Prostate gland (tissue), 2 donors: ENCODE measurements at regions not wholly inside any gene's neighbourhood (a gene's known extent, or its start where the extent isn't known, plus 50 kb on each side); places are given as distances from the start of the nearest gene placed in this dataset.

Source experiments
- DNase-seq: peaks from one replicate; pipeline ENCODE4 v3.0.0-alpha.2; 2019; ENCODE audit warnings: low spot score
- H3K27ac ChIP-seq, 2 donors: fragments of 200-600 bp; sonication (generic); 2 replicates each; pipeline ENCODE4 v1.5.1; 2017 to 2019
- H3K27me3 ChIP-seq: fragments of 200-600 bp; sonication (generic); replicated peaks from 2 replicates; pipeline ENCODE4 v1.5.1; 2019; ENCODE audit not compliant: insufficient read depth
- H3K36me3 ChIP-seq, 2 donors: fragments of 200-600 bp; sonication (generic); 1 replicate in 1 of 2; 2 replicates in 1 of 2; pipeline versions ENCODE4 v1.5.1 to v1.8.1; 2017 to 2019
- H3K4me1 ChIP-seq: fragments of 200-600 bp; sonication (generic); replicated peaks from 2 replicates; pipeline ENCODE4 v1.5.1; 2019
- H3K4me3 ChIP-seq, 2 donors: fragments of 200-600 bp; sonication (generic); 2 replicates each; pipeline ENCODE4 v1.5.1; 2017 to 2019
- H3K9me3 ChIP-seq: fragments of 200-600 bp; sonication (generic); 2 replicates; pipeline ENCODE4 v1.5.1; 2017
- CTCF ChIP-seq, 4 experiments: fragments of 200-600 bp in 2 of 4; fragments of 450-650 bp in 2 of 4; sonication (generic) in 2 of 4; IDR thresholded peaks; 1 replicate in 3 of 4; 2 replicates in 1 of 4; pipeline ENCODE4 v1.5.1; 2016 to 2019; ENCODE audit warnings: antibody characterized with exemption in 4 of 4, mild to moderate bottlenecking in 2 of 4, moderate library complexity in 2 of 4
- POLR2A ChIP-seq: fragments of 450-650 bp; IDR thresholded peaks from one replicate; pipeline ENCODE4 v1.6.1; 2016; ENCODE audit warnings: antibody characterized with exemption, mild to moderate bottlenecking
- POLR2AphosphoS5 ChIP-seq: sonication (generic); formaldehyde crosslinking; IDR thresholded peaks from one replicate; pipeline ENCODE4 v1.6.1; 2017; ENCODE audit warnings: antibody characterized with exemption
- WGBS: methylation state at CpG from one replicate; pipeline ENCODE4 v1.1.5; 2018; 5-methylcytosine and 5-hydroxymethylcytosine counted together
- intact Hi-C: fragments of 100-400 bp; cut with DNase I; formaldehyde crosslinking; loops from one replicate; pipeline ENCODE4 v1.14.2; 2022

- no peak overlapping the region for H3K27ac ChIP-seq
- H3K27me3 ChIP-seq = no peaks in the 10 kb centered on the region
- DNase-seq = no peak
- intact Hi-C loops = no loop called here
- no peaks in the 10 kb centered on the region for H3K36me3 ChIP-seq
- TF ChIP-seq CTCF (IDR thresholded peaks at IDR 0.05) (no peak), POLR2AphosphoS5 (no peak), POLR2A (no peak)
- H3K9me3 ChIP-seq = no peaks in the 10 kb centered on the region
- H3K4me1 ChIP-seq = no peaks in the 10 kb centered on the region
- H3K4me3 ChIP-seq = no peak overlapping the region
These were observed 392.0 kb downstream of the ENC1 start for GRCh38 chr5:74248576-74248975.

- H3K9me3 ChIP-seq = no peaks in the 10 kb centered on the region
- 97% methylated on average over 3 of the region's 3 CpGs for WGBS
- no peak overlapping the region for H3K27ac ChIP-seq
- no peak for TF ChIP-seq CTCF (IDR thresholded peaks at IDR 0.05)
- no peak for TF ChIP-seq POLR2AphosphoS5
- TF ChIP-seq POLR2A = no peak
- H3K27me3 ChIP-seq = no peaks in the 10 kb centered on the region
- intact Hi-C loops = no loop called here
- DNase-seq = no peak
- no peaks in the 10 kb centered on the region for H3K36me3 ChIP-seq
- H3K4me1 ChIP-seq = no peaks in the 10 kb centered on the region
- H3K4me3 ChIP-seq = no peak overlapping the region
These were observed 396.1 kb downstream of the ENC1 start for GRCh38 chr5:74244406-74244805.

GRCh38 chr5:74243634-74244033 is 396.9 kb downstream of the ENC1 start:
- Histone ChIP-seq H3K27ac (no peak overlapping the region), H3K9me3 (no peaks in the 10 kb centered on the region), H3K27me3 (no peaks in the 10 kb centered on the region), H3K4me3 (no peak overlapping the region), H3K4me1 (no peaks in the 10 kb centered on the region), H3K36me3 (no peaks in the 10 kb centered on the region)
- no peak for TF ChIP-seq POLR2AphosphoS5
- TF ChIP-seq CTCF (IDR thresholded peaks at IDR 0.05) = no peak
- TF ChIP-seq POLR2A = no peak
- intact Hi-C loops = no loop called here
- DNase-seq = no peak
- WGBS = 34% methylated on average over 2 of the region's 2 CpGs

- intact Hi-C loops = no loop called here
- 62% methylated on average over 3 of the region's 3 CpGs for WGBS
- DNase-seq = no peak
- Histone ChIP-seq H3K4me1 (no peaks in the 10 kb centered on the region), H3K27ac (no peak overlapping the region), H3K9me3 (no peaks in the 10 kb centered on the region), H3K36me3 (no peaks in the 10 kb centered on the region), H3K27me3 (no peaks in the 10 kb centered on the region), H3K4me3 (no peak overlapping the region)
- TF ChIP-seq POLR2AphosphoS5 (peak; percentile 5), POLR2A (no peak)
These were observed 398.0 kb downstream of the ENC1 start for GRCh38 chr5:74242516-74242915.

- H3K9me3 ChIP-seq = no peaks in the 10 kb centered on the region
- H3K4me3 ChIP-seq = no peak overlapping the region
- no peak overlapping the region for H3K27ac ChIP-seq
- intact Hi-C loops = no loop called here
- DNase-seq = peak; percentile 26
- TF ChIP-seq CTCF (IDR thresholded peaks at IDR 0.05) (no peak), POLR2AphosphoS5 (no peak), POLR2A (no peak)
- no peaks in the 10 kb centered on the region for H3K4me1 ChIP-seq
- no peaks in the 10 kb centered on the region for H3K27me3 ChIP-seq
- WGBS = 45% methylated on average over 2 of the region's 2 CpGs
- H3K36me3 ChIP-seq = no peaks in the 10 kb centered on the region
These were observed 398.8 kb downstream of the ENC1 start for GRCh38 chr5:74241751-74242140.
